NCI-H2227 (cell line): ENCODE measurements at regions not wholly inside any gene's neighbourhood (a gene's known extent, or its start where the extent isn't known, plus 50 kb on each side); places are given as distances from the start of the nearest gene placed in this dataset.

ENCODE experiments used
- DNase-seq: peaks from one replicate; lab custom pipeline; 2025; ENCODE audit not compliant: unreplicated experiment; lab: John Stamatoyannopoulos, UW

DNA sequence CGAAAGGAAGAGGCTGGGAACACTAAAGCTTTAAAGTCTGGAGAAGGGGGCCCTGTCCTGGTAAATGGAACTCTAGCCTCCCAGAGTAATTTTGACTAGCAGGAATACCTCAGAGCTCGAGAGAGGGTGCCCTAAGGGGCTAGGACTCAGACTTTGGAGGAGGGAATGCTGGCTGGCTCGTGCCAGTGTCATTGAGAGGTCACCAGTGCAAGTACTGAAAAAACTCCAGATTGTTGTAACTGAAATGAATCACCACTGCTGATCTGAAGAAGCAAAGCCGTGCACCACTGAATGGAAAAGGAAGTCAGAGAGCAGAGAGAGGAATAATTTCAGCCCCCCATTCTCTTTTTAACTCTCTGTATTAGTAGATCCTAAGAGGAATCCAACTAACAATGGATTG, 690.2 kb downstream of the FAT4 start:
- DNase-seq, result no peak

DNA sequence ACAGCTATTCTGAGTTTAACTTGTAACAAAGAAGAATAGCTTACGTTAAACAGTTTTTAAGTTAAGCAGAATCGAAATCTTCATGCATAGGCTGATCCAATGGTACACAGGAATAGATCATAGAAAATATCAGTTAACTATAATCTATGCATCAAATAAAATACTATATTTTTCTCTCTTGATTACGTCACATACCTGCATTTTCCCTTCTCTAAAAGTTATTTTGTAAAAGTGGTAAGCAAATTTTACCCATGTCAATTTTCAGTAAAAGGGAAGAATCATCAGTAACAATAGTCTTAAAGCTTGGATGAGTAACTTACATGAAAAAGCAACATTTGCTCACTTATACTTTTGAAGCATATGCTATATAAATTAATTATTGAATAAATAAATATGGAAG, 692.4 kb downstream of the FAT4 start:
- no peak for DNase-seq

DNA sequence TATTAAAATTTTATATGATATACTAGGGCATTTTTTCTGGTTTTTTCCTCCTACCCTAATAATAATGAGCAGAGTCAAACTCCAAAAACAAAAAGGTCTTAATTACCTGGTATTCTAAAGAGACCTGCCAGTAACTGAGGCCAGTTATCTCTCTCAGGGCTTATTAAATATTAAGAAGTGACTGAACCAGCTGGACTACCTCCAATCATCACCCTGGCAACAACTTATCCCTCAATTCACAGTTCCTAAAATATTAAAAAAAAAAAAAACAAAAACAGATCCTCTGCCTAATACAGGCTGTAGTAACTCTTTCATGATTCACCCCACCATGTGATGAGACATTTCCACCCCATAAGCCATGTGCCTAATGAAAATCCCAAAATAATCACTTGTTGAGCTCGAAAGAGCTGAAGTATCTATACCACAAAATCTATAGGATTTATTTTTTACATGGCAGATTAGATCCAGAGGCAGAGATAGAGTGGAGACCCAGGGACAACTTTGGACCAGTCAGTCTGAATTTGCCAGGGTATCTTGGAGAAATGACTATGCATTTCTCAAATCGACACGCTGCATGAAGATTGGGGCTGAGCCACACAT, 698.0 kb downstream of the FAT4 start:
- no peak for DNase-seq

DNA sequence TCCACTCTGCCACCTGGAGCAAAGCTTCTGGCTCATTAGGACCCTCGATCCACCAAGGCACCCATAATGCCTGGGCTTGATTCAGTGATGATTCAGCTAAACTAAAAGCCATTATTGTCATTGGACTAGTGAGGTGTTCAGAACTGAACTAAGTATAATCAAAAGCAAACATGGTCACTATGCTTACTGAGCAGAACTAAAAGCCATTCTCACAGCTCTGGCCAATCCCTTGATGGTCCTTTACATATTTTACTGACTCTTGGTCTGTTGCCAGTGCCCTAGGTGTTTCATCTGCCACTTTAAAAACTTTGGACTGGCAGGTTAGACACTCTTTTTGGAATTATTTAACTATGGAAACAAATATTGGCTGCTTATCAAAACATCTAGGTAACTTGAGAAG, 703.5 kb downstream of the FAT4 start:
- no peak for DNase-seq

DNA sequence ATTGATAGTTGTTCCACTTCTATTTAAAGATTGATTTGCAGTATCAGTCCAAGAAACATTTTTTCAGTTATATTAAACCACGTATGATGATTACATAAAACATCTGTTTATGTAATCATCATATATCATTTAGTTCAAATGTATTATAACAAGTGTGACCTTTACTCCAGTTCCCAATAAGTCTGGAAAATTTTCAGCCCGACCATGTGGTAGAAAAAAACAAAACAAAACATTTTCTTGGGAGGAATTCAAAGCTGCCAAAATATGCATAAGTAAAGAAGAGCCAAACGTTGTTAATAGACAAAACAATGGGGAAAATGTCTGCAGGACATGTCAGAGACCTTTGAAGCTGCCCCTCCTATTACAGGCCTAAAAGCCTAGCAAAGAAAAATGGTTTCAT, 709.1 kb downstream of the FAT4 start:
- DNase-seq, result no peak

DNA sequence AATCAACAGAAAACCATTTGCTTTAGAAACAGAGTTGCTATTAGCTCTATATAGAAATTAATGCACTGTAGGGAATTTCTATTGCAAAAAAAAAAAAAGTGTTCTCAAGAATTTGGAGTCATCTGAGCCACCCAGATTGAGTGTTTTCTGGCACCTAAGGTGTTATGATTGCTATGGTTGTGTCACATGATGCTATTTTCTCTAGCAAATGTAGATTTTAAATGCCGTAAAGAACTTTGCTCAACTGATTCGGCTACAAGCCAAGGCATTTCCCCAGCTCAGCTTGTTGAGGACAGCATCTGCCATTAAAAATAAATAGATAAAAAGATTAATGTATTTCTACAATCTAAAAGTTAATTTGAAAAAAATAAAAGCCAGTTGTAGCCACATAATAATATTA, 712.8 kb downstream of the FAT4 start:
- DNase-seq, result no peak

DNA sequence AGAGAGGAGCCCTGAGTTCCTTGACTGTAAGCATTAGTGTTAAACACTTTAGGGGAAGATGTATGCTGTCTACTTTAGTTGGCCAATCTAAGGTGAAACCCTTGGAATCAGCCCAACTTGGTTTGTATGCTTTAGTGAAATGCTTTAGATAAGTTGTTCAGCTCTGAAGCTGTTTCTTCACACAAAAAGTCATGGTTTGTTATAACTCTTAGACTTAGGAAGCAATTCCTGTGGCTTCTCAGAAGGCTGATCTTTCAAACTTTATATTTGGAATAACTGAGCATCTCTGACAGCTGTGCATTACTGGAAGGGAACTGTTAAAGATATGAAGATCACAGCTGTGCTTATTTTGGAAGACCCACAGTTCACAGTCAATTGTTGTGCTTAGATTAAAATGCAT, 714.1 kb downstream of the FAT4 start:
- DNase-seq, result no peak

DNA sequence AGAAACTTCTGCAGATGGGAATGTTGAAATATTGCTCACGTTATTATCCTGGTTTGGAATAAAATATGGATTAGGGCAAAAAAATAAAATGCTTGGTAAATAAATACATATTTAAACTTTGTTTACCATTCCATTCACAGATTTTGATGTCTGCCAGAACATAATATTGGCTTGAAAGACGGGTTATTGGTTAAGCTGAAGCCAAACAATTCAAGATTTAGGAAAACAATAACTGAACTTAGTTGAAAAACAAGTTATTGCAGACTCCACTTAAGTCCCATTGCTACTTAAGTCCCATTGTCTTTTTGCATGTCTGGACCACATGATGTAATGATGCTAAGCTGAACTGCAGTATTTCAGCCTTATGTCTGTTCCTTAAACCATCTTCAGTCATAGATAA, 722.5 kb downstream of the FAT4 start:
- no peak for DNase-seq

DNA sequence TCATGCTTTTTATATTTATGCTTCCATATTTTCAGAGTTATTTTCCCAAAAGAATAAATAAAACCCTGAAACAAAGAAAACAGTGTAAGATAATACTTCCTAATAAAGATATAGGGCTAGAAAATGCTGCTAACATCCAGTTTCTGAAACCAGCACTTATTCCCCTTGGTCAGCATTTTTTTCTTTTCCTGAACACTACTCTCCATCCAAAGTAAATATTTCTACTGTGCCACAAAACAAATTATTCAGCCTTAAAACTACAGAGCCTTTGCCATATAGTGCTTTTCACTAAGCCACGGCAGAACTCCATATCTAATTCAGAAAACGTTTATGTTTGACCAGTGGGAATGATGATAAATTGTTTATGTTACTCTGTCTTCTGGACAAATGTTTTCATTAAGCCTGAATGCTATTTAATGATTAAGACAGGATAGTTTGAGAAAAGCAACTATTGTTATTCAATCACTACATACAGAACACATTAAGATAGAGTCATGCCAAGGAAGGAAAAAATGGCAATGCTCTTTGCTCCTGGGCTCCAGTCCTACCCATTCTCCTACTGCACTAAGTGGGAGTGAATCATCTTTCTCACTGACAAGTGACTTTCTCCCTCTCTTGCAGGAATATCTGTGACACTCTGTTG, 723.9 kb downstream of the FAT4 start:
- DNase-seq, result no peak

DNA sequence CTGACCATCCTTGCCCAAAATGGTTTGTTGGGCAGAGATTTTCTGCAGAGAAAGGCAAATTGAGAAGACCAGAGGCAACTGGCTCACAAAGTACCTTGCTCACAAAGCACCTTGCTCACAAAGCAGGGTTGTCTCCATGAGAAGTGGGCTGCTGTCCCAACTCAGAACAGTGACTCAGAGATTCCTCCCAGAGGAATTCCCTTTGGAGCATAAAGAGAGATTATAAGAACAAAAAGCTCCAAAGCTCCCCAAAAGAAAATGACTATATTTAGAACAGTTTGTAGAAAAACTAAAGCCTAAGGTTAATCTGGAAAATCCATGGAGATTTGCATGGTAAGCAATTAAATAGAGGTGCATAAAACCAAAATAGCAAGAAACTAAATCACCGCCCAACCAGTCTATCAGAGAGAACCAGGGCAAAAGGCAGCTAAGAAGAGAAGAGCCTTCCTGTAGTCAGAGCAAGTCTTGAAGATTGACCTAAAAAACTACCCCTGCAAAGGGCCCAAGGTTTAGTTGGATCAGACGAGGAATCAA, 731.4 kb downstream of the FAT4 start:
- no peak for DNase-seq

DNA sequence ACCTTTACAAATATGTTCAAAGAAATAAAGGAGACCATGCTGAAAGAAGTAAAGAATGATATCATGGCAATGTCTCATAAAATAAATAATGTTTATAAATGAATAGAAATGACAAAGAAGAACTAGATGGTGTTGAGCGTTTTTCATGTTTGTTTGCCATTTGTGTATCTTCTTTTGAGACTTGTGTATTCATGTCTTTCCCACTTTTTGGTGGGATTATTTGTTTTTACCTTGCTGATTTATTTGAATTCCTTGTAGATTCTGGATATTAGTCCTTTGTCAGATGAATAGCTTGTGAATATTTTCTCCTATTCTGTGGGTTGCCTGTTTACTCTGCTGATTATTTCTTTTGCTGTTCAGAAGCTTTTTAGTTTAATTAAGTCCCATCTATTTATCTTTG, 732.4 kb downstream of the FAT4 start:
- DNase-seq, result no peak

DNA sequence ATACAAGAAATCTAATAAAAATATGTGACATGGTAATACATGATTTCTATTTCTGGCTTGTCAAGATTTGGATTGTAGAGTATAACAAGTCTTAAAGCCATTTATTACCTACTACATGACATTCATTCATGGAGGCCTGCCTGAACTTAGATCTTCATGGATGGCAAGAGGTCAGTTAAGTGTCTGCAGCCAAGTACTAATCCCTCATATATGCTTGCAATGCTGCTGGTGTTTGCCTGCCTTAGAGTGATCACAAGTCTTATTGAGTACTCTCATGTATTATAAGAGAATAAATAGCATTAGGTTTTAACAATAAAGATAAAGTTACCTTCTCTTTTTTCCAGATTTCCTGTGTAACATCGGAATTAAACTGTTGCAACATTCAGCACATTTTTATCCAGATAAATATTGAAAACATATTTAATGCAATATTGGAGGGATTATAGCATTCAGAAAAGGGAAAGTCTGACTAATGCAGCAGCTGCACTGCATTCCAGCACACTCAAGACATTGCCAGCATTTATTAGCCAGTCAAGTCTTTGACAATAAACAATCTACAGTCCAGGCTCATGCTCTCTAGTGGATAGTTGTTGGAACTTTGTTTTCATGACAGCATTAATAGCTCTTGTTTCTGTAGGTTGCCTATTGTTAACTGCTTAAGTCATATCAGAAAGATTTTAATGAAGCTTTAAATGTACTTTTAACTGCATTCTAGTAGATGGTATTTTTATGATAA, 737.1 kb downstream of the FAT4 start:
- DNase-seq, result no peak

DNA sequence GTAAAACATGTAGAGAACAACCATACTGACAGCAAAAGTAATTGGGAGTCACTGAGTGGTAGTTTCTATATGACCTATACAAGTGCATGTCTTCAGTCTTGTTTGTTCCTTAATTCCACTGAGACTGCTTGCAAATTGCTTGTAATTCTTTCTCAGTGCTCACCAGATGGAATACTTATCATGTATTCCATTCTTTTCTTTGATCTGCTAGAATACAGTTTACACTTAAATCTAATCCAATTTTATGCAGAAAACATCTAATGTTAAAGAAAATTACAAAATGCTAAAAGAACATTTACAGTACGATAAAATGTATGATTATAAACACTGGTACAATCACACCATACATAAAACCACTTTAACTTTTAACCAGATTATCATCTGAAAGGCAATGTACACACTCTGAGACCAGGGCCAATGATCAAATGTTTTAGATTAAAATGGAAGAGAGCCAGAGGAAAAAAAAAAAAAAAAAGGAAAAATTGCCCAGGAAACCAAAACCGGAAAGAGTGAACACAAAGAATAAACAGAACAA, 741.4 kb downstream of the FAT4 start:
- DNase-seq, result no peak

DNA sequence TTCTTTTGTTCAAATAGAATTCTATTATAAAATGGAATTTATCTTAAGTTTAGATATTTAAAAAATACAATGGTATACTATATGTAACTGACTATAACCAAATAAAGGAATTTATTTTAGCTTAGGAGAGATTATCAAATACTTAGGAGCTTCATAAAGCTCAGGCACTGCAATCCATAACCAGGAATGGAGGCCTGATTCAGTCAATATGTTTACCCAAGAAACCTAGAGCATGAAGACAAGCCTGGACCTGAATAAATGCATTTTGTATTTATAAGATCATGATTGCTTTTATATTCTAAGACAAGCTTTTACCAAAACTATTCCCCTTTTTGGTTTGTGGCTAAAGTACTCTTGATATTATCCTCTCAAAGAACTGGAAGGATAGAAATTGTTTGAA, 742.6 kb downstream of the FAT4 start:
- no peak for DNase-seq

DNA sequence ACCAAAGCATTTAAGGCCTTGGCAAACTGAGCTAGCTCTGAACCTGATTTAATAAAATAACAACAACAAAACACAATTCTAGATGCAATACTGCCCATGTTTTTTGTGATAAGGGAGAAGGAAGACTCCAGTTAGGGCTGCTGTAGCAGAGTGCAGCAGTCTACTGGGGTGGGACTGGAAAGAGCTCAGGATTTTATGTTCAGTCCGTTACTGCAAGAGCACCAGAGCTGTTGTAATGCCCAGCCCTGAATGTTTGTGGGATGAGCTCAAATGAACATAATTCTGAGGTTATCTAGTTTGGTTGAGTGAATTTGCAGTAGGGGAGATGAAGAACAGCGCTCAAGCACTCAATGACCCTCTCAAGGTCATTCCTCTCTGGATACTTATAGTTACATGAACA, 743.8 kb downstream of the FAT4 start:
- DNase-seq, result no peak

DNA sequence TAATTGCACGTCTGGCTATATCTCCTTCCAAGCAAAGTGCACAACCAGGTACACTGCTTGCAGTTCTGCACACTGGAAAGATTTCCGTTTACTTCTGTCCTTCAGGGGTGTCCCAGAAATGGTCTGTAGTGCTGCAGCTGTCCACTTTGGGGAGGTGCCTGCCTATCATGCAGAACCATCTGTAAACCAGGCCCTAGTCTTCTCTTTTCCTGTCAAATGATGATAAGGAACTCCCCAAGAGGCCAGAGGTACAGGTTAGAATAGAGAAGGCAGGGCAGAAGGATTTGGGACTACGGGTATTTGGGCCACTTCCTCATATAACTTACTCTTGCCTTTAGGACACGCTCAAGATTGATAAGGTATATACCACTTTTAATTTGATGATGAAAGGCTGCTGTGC, 746.9 kb downstream of the FAT4 start:
- DNase-seq, result no peak

DNA sequence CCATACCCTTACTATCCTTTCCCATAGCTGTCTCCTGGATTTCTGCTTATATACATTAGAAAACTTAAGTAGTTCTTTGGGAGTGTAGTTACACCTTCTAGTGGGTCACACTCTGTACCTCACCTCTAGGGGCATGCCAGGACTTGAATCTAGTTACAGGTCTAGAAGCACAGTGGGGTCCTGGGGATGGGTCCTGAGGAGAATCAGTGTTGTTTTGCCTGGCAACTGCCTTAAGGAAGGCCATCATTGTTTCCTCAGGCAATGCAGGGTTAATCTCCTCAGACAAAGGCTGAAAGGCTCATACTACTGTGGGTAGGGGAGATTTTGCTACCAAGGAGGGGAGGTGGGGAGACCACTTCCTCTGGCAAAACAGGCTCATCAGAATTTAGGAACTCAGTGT, 750.3 kb downstream of the FAT4 start:
- no peak for DNase-seq

DNA sequence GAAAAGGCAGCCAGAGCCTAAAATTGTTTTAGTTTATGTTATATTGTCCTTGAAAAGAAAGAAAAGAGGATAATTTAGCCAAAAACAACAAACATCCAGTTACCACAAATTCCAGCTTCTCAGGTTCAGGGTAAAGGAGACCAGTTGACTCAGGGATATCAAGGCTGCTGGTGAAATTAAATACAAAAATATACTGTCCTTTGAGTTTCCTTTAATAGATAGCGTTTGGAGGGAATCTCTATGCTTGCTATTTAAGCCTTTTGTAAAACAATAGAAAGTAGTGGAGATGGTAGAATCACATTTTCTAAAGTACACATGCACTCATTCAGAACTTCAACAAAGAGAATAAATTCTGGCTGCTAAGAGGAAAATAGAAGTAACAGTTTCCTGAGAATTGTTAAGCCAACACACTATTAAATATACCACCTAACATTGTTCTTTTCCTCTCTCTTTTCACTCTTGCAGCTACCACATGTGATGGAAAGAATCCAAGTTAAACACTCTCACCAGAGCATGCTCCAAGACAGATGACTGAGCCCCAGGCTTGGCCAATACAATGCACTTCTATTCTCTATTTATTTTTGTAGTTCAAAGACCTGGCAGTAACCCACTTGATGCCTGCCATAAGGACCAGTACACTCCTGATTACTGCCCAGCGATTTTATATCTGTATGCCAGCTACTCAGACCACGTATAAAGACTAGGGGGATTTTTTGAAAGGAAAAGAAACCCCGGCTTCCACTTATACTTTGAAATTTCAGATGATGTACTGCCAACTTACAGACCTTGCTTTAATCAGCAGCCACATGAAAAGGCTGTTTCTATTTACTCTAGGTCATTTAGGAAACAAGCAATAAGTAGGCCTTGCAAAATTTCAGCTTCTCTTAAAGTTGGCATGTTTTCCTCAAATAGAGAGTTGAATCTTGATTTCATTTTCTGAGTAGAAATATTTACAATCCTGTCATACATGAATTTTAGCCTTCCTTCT, 756.9 kb downstream of the FAT4 start:
- no peak for DNase-seq

DNA sequence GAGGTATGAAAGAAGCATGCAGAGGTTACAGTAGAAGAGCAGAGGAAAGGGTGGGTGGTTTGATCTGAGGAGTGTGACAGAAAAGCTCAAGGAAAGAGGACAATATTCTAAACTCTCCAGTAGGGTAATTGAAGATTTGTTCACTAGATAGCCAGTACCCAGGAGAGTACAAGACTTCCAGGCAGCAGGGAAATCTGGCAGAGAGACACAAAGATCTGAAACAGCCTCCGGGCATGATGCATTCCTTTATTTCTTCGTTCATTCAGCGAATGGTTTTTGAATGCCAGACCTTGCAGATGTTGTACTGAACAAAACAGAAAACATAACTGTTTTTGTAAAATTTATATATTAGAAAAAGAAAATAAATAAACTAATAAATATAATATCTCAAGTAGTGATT, 766.6 kb downstream of the FAT4 start:
- no peak for DNase-seq

DNA sequence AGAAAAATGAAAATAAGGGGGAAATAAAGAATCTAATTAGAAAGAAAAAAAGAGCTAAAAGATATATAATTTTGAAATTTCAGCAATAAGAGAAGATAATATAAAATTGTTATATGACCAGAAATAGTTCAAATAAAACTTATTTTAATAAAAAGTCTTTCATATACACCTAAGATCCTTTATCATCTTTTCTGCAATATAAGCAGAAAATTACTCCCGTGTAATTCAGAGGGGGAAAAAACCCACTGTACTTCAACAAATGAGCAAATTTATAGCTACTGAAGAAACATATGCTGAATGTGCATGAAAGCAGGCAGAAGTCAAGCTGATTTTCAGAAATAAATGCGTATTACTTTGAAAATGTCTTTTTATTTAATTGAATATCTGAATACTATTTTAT, 771.3 kb downstream of the FAT4 start:
- no peak for DNase-seq

DNA sequence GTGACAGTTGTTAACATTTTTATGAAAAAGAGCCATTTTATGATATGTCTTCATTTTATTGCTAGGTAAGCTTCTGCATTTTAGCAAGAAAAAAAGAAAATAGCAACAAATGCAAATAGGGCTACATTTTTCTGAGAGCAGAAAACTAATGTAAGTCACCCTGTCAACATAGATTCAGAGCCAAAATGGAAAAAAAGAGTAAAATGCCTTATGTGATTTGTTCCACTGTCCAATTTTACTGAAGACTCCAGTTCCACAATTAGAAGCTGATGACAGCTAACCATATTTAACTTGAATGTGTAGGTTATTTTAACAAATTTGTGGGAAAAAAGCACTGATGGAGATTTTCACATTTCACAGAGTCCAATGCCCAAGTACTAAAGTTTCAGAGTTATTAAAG, 772.3 kb downstream of the FAT4 start:
- no peak for DNase-seq
